ENCODE measurements at regions not wholly inside any gene's neighbourhood (a gene's known extent, or its start where the extent isn't known, plus 50 kb on each side); places are given as distances from the start of the nearest gene placed in this dataset.

DNA sequence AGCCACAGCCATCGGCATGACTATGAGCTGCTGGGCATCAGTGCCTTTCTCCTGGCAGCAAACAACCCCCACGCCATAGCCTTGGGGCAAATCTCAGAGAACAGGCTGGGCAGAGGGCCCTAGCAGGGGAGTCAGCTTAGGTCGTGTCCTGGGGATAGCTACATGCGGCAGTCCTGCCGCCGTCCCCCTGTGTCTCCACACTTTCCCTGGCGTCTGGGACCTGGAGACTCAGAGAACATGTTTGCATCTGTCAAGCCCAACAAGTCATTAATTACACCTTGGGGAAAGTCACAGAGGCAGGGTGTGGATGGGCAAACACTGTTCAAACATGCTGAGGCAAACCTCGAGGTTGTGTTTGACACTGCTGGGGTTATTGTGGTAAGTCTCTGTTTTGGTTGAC lies 123.6 kb downstream of the C5orf15 start:
- TF ChIP-seq EZH2 (IDR thresholded peaks at IDR 0.05; ENCODE audit: borderline replicate concordance, low read length), result no peak
- TF ChIP-seq, protein P1, sequence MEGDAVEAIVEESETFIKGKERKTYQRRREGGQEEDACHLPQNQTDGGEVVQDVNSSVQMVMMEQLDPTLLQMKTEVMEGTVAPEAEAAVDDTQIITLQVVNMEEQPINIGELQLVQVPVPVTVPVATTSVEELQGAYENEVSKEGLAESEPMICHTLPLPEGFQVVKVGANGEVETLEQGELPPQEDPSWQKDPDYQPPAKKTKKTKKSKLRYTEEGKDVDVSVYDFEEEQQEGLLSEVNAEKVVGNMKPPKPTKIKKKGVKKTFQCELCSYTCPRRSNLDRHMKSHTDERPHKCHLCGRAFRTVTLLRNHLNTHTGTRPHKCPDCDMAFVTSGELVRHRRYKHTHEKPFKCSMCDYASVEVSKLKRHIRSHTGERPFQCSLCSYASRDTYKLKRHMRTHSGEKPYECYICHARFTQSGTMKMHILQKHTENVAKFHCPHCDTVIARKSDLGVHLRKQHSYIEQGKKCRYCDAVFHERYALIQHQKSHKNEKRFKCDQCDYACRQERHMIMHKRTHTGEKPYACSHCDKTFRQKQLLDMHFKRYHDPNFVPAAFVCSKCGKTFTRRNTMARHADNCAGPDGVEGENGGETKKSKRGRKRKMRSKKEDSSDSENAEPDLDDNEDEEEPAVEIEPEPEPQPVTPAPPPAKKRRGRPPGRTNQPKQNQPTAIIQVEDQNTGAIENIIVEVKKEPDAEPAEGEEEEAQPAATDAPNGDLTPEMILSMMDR (IDR thresholded peaks at IDR 0.05; ENCODE audit: low read length), result no peak

All from OCI-LY1 (cell line).